ENCODE measurements at regions not wholly inside any gene's neighbourhood (a gene's known extent, or its start where the extent isn't known, plus 50 kb on each side); places are given as distances from the start of the nearest gene placed in this dataset.

DNA sequence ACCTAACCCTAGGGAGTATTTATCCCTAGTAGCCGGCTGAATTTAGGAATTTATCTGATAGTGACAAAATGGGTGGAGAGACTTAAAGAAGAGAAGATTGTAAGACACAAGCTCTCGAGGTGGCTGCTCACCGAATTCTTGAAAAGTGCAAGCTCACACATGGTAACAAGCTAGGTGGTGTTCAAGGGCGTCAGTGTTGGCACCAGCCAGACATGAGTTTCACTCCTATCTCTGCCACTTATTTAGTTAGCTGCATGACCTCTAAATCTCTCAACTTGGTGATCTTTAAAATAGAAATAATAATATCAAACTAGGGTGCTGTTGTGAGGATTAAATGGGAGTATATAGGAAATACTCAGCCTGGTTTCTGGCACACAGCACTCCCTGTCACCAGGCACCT, 102.6 kb upstream of the APCDD1 start:
- DNase-seq (ENCODE audit: low spot score): no peak
- Mint-ChIP-seq H3K36me3 (ENCODE audit: low read depth) (no peaks in the 10 kb centered on the region; the same call in 2 of the 3 replicates), H3K4me1 (peaks cover 3% of the 10 kb centered on the region), H3K4me3 (no peak overlapping the region), H3K27ac (no peak overlapping the region), H3K27me3 (ENCODE audit: insufficient read depth, low read depth, poor library complexity) (peaks cover 6% of the 10 kb centered on the region), H3K9me3 (peaks cover 4% of the 10 kb centered on the region; the same call in 1 of the 3 replicates)
- Histone ChIP-seq H2AFZ (no peak overlapping the region), H3K36me3 (ENCODE audit: insufficient read depth) (no peaks in the 10 kb centered on the region), H3K9me2 (ENCODE audit: insufficient read depth) (peaks cover 5% of the 10 kb centered on the region; the same call in 1 of the 2 replicates), H3K4me2 (no peak overlapping the region), H3K4me3 (no peak overlapping the region), H3F3A (replicated peaks; ENCODE audit: low read depth) (no peaks in the 10 kb centered on the region), H4K20me1 (replicated peaks; ENCODE audit: insufficient read depth) (no peaks in the 10 kb centered on the region), H3K79me2 (replicated peaks; ENCODE audit: insufficient read depth) (no peaks in the 10 kb centered on the region), H3K27ac (ENCODE audit: low read depth) (no peak overlapping the region), H3K27me3 (ENCODE audit: insufficient read depth) (no peaks in the 10 kb centered on the region), H3K4me1 (ENCODE audit: insufficient read depth) (no peaks in the 10 kb centered on the region; the same call in 1 of the 2 replicates)
- no peak for ATAC-seq
- TF ChIP-seq, protein P1, sequence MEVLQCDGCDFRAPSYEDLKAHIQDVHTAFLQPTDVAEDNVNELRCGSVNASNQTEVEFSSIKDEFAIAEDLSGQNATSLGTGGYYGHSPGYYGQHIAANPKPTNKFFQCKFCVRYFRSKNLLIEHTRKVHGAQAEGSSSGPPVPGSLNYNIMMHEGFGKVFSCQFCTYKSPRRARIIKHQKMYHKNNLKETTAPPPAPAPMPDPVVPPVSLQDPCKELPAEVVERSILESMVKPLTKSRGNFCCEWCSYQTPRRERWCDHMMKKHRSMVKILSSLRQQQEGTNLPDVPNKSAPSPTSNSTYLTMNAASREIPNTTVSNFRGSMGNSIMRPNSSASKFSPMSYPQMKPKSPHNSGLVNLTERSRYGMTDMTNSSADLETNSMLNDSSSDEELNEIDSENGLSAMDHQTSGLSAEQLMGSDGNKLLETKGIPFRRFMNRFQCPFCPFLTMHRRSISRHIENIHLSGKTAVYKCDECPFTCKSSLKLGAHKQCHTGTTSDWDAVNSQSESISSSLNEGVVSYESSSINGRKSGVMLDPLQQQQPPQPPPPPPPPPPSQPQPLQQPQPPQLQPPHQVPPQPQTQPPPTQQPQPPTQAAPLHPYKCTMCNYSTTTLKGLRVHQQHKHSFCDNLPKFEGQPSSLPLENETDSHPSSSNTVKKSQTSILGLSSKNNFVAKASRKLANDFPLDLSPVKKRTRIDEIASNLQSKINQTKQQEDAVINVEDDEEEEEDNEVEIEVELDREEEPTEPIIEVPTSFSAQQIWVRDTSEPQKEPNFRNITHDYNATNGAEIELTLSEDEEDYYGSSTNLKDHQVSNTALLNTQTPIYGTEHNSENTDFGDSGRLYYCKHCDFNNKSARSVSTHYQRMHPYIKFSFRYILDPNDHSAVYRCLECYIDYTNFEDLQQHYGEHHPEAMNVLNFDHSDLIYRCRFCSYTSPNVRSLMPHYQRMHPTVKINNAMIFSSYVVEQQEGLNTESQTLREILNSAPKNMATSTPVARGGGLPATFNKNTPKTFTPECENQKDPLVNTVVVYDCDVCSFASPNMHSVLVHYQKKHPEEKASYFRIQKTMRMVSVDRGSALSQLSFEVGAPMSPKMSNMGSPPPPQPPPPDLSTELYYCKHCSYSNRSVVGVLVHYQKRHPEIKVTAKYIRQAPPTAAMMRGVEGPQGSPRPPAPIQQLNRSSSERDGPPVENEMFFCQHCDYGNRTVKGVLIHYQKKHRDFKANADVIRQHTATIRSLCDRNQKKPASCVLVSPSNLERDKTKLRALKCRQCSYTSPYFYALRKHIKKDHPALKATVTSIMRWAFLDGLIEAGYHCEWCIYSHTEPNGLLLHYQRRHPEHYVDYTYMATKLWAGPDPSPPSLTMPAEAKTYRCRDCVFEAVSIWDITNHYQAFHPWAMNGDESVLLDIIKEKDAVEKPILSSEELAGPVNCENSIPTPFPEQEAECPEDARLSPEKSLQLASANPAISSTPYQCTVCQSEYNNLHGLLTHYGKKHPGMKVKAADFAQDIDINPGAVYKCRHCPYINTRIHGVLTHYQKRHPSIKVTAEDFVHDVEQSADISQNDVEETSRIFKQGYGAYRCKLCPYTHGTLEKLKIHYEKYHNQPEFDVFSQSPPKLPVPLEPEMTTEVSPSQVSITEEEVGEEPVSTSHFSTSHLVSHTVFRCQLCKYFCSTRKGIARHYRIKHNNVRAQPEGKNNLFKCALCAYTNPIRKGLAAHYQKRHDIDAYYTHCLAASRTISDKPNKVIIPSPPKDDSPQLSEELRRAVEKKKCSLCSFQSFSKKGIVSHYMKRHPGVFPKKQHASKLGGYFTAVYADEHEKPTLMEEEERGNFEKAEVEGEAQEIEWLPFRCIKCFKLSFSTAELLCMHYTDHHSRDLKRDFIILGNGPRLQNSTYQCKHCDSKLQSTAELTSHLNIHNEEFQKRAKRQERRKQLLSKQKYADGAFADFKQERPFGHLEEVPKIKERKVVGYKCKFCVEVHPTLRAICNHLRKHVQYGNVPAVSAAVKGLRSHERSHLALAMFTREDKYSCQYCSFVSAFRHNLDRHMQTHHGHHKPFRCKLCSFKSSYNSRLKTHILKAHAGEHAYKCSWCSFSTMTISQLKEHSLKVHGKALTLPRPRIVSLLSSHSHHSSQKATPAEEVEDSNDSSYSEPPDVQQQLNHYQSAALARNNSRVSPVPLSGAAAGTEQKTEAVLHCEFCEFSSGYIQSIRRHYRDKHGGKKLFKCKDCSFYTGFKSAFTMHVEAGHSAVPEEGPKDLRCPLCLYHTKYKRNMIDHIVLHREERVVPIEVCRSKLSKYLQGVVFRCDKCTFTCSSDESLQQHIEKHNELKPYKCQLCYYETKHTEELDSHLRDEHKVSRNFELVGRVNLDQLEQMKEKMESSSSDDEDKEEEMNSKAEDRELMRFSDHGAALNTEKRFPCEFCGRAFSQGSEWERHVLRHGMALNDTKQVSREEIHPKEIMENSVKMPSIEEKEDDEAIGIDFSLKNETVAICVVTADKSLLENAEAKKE (CRISPR knock-in tag; IDR thresholded peaks at IDR 0.05): no peak

DNA sequence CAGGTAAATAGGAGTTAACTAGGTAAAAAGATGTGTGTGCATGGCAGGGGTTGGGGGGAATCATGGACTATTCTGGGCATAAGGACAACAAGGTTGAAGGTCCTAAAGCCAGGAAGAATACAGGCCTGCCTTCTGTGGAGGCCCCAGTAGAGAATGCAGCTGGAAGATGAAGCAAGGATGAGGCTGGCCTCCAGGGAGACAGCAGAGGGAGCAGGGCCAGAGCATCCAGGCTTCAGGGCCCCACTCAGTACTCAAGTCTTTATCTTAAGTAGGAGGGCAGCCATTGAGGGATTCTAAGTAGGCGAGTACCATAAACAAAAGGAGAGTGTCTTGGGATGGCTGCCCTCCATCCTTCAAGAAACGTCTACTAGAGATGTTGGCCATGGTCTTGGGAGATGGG, 101.8 kb upstream of the APCDD1 start:
- no peak overlapping the region for H2AFZ ChIP-seq
- H3K4me1 ChIP-seq (ENCODE audit: insufficient read depth): no peaks in the 10 kb centered on the region; the same call in 1 of the 2 replicates
- Mint-ChIP-seq H3K36me3 (ENCODE audit: low read depth) (peaks cover 5% of the 10 kb centered on the region; the same call in 2 of the 3 replicates), H3K4me3 (no peak overlapping the region), H3K9me3 (peaks cover 9% of the 10 kb centered on the region), H3K27me3 (ENCODE audit: insufficient read depth, low read depth, poor library complexity) (peaks cover 9% of the 10 kb centered on the region), H3K27ac (no peak overlapping the region), H3K4me1 (peaks cover 3% of the 10 kb centered on the region)
- no peaks in the 10 kb centered on the region for H3K27me3 ChIP-seq (ENCODE audit: insufficient read depth)
- H4K20me1 ChIP-seq (replicated peaks; ENCODE audit: insufficient read depth): no peaks in the 10 kb centered on the region
- H3K27ac ChIP-seq (ENCODE audit: low read depth): no peak overlapping the region
- H3K79me2 ChIP-seq (replicated peaks; ENCODE audit: insufficient read depth): no peaks in the 10 kb centered on the region
- no peaks in the 10 kb centered on the region for H3K36me3 ChIP-seq (ENCODE audit: insufficient read depth)
- H3K4me2 ChIP-seq: no peak overlapping the region
- TF ChIP-seq ZNF114 (CRISPR knock-in tag; IDR thresholded peaks at IDR 0.05) (no peak), JUNB (IDR thresholded peaks at IDR 0.05; ENCODE audit: unreplicated experiment) (no peak), ZNF331 (CRISPR knock-in tag; IDR thresholded peaks at IDR 0.05; ENCODE audit: low read depth) (no peak), POLR2AphosphoS5 (IDR thresholded peaks at IDR 0.05; ENCODE audit: low read depth) (no peak), EZH2phosphoT487 (IDR thresholded peaks at IDR 0.05; ENCODE audit: unreplicated experiment) (no peak), CREB1 (CRISPR knock-in tag; IDR thresholded peaks at IDR 0.05; ENCODE audit: low read depth) (no peak)
- TF ChIP-seq, protein P2, sequence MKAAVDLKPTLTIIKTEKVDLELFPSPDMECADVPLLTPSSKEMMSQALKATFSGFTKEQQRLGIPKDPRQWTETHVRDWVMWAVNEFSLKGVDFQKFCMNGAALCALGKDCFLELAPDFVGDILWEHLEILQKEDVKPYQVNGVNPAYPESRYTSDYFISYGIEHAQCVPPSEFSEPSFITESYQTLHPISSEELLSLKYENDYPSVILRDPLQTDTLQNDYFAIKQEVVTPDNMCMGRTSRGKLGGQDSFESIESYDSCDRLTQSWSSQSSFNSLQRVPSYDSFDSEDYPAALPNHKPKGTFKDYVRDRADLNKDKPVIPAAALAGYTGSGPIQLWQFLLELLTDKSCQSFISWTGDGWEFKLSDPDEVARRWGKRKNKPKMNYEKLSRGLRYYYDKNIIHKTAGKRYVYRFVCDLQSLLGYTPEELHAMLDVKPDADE (IDR thresholded peaks at IDR 0.05): no peak
- no peaks in the 10 kb centered on the region for H3F3A ChIP-seq (replicated peaks; ENCODE audit: low read depth)
- ATAC-seq (no peak), DNase-seq (ENCODE audit: low spot score) (no peak)
- no peak overlapping the region for H3K4me3 ChIP-seq
- peaks cover 5% of the 10 kb centered on the region; the same call in 1 of the 2 replicates for H3K9me2 ChIP-seq (ENCODE audit: insufficient read depth)
